Activated CD4-positive, alpha-beta T cell treated with anti-CD3 and anti-CD28 coated beads, Interleukin-2, amount 10 ng/mL, durations not matched to agents 24 days and 14 days (primary cell): ENCODE measurements at regions not wholly inside any gene's neighbourhood (a gene's known extent, or its start where the extent isn't known, plus 50 kb on each side); places are given as distances from the start of the nearest gene placed in this dataset.

Experiments
- DNase-seq: peaks from one replicate; pipeline ENCODE4 v3.0.0; 2022
- H3K27ac Mint-ChIP-seq: one replicate; pipeline ENCODE4 v1.8.0; 2022; ENCODE audit warnings: mild to moderate bottlenecking, mixed read lengths
- H3K27me3 Mint-ChIP-seq: one replicate; pipeline ENCODE4 v1.8.0; 2022; ENCODE audit warnings: mixed read lengths
- H3K36me3 Mint-ChIP-seq: one replicate; pipeline ENCODE4 v1.8.0; 2022; ENCODE audit warnings: low read depth, mild to moderate bottlenecking, mixed read lengths
- H3K4me1 Mint-ChIP-seq: one replicate; pipeline ENCODE4 v1.8.0; 2021; ENCODE audit warnings: mixed read lengths
- H3K4me3 Mint-ChIP-seq: one replicate; pipeline ENCODE4 v1.8.0; 2022; ENCODE audit warnings: mild to moderate bottlenecking, moderate library complexity, mixed read lengths
- H3K9me3 Mint-ChIP-seq: one replicate; pipeline ENCODE4 v1.8.0; 2021; ENCODE audit warnings: mixed read lengths
- intact Hi-C: fragments of 100-400 bp; cut with micrococcal nuclease; formaldehyde crosslinking; loops from one replicate; pipeline ENCODE4 v1.15.1; 2023

DNA sequence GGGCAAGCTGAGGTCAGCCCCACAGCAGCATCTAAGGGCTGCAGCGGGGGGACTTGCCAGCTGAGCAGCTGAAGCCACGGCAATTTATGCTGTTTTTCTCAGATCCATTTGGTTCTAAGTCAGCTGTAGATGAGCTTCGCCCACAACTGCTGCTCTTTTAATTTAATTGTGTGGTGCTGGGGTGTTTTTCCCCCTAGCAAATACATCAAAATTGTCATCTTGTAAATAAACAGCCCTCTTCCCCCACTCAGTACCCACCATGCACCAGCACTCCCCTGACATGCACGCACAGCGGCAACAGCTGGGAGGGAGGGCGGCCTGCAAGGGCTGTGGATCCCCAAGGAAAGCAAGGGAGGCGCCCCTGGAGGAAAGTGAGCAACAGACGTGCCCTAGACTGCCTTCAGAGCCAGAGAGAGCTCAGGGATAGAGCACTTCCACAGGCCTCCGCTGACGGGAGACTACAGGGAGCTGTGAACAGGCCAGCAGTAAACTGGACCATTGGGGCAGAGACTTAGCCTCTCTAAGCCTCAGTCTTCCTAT lies 149.5 kb downstream of the TMEM132E start:
- intact Hi-C loops, result no loop called here
- no peak for DNase-seq
- Mint-ChIP-seq H3K4me1 (no peaks in the 10 kb centered on the region), H3K27me3 (no peaks in the 10 kb centered on the region), H3K9me3 (no peaks in the 10 kb centered on the region), H3K4me3 (no peak overlapping the region), H3K27ac (no peak overlapping the region), H3K36me3 (no peaks in the 10 kb centered on the region)

GRCh38 chr17:34727601-34728000 lies 148.2 kb downstream of the TMEM132E start:
- no peak for DNase-seq
- no peaks in the 10 kb centered on the region for H3K36me3 Mint-ChIP-seq

GRCh38 chr17:34726536-34727384 lies 147.4 kb downstream of the TMEM132E start:
- DNase-seq, result no peak

More at GRCh38 chr17:34727601-34728000, 148.2 kb downstream of the TMEM132E start:
- Mint-ChIP-seq H3K4me3 (no peak overlapping the region), H3K9me3 (no peaks in the 10 kb centered on the region), H3K4me1 (no peaks in the 10 kb centered on the region), H3K27me3 (no peaks in the 10 kb centered on the region), H3K27ac (no peak overlapping the region)
- intact Hi-C loops, result no loop called here

DNA sequence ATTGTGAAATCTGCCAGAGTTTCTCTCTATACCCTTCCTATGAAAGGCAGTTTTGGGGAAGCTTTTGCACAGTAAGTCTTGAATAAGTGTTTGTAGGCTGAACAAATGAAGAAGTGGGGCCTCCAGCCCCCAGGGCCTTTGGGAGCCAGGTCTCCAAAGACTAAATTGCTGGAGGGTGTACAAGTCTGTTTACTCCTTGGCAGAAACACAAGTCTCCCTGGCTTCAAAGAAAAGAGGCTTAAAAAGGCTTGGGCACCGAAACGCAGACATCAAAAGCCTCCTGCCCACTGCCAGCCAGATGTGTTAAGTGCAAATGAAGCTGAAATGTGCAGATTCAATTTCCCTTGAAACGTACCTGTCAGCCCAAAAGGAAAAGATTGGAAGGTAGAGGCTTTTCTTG lies 146.3 kb downstream of the TMEM132E start:
- Mint-ChIP-seq H3K4me3 (no peak overlapping the region), H3K4me1 (no peaks in the 10 kb centered on the region), H3K27me3 (no peaks in the 10 kb centered on the region), H3K27ac (no peak overlapping the region), H3K9me3 (no peaks in the 10 kb centered on the region), H3K36me3 (no peaks in the 10 kb centered on the region)
- intact Hi-C loops, result no loop called here
- DNase-seq, result no peak

More at GRCh38 chr17:34726536-34727384, 147.4 kb downstream of the TMEM132E start:
- Mint-ChIP-seq H3K27me3 (no peaks in the 10 kb centered on the region), H3K4me3 (no peak overlapping the region), H3K9me3 (no peaks in the 10 kb centered on the region), H3K4me1 (no peaks in the 10 kb centered on the region), H3K36me3 (no peaks in the 10 kb centered on the region), H3K27ac (no peak overlapping the region)
- intact Hi-C loops, result no loop called here

- Mint-ChIP-seq H3K27me3 (no peaks in the 10 kb centered on the region), H3K9me3 (no peaks in the 10 kb centered on the region)
These were observed 145.6 kb downstream of the TMEM132E start for GRCh38 chr17:34725008-34725407.

DNA sequence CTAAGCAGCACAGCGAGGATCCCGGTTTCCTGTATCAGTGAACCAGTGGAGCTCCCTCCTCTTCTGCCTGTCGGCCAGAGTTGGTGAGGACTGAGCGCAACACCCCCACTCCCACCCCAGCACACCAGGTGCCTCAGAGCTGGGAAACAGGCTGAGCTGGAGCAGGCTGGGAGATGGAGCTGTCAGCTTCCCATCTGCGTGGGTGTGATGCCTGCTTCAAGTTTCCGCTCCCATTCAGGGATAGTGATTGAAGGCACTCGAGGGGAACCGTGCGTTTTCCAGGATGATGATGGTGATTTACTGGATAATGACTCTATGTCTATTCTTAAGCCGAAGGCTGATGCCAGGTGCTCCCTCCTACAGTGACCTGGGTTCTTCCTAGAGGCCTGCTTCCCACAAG lies 144.5 kb downstream of the TMEM132E start:
- H3K4me3 Mint-ChIP-seq, result no peak overlapping the region
- no peaks in the 10 kb centered on the region for H3K4me1 Mint-ChIP-seq
- H3K9me3 Mint-ChIP-seq, result no peaks in the 10 kb centered on the region
- no peaks in the 10 kb centered on the region for H3K27me3 Mint-ChIP-seq
- intact Hi-C loops, result no loop called here
- DNase-seq, result no peak
- H3K36me3 Mint-ChIP-seq, result no peaks in the 10 kb centered on the region
- no peak overlapping the region for H3K27ac Mint-ChIP-seq

More at GRCh38 chr17:34725008-34725407, 145.6 kb downstream of the TMEM132E start:
- H3K27ac Mint-ChIP-seq, result no peak overlapping the region
- no peaks in the 10 kb centered on the region for H3K4me1 Mint-ChIP-seq
- no peak overlapping the region for H3K4me3 Mint-ChIP-seq
- no peak for DNase-seq
- H3K36me3 Mint-ChIP-seq, result no peaks in the 10 kb centered on the region
- intact Hi-C loops, result no loop called here

GRCh38 chr17:34721326-34721725 lies 141.9 kb downstream of the TMEM132E start:
- DNase-seq, result no peak
- Mint-ChIP-seq H3K9me3 (no peaks in the 10 kb centered on the region), H3K36me3 (no peaks in the 10 kb centered on the region), H3K4me3 (no peak overlapping the region), H3K27ac (no peak overlapping the region), H3K4me1 (no peaks in the 10 kb centered on the region), H3K27me3 (no peaks in the 10 kb centered on the region)
- intact Hi-C loops, result no loop called here

DNA sequence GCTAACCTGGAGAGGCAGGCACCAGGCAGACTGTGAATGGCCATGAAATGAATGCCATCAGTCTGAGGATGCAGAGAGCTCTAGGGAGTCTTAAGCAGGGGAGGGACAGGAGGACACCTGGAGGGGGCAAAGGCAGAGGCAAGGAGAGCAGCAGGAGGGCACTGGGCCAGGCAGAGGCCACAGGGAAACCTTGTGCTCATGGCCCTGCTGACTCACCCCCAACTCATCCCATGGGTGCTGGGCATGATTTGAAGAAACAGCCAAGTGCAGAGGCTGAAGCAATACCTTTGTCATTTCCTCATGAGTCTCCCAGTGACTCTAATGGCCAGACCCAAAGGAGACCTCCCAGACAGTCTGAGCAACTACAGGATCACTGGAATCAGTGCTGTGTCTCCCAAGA lies 141.4 kb downstream of the TMEM132E start:
- DNase-seq, result no peak
- H3K9me3 Mint-ChIP-seq, result no peaks in the 10 kb centered on the region
- H3K4me1 Mint-ChIP-seq, result no peaks in the 10 kb centered on the region
- no peaks in the 10 kb centered on the region for H3K36me3 Mint-ChIP-seq
- H3K4me3 Mint-ChIP-seq, result no peak overlapping the region
- intact Hi-C loops, result no loop called here
- H3K27ac Mint-ChIP-seq, result no peak overlapping the region
- no peaks in the 10 kb centered on the region for H3K27me3 Mint-ChIP-seq

GRCh38 chr17:34719569-34719968 lies 140.2 kb downstream of the TMEM132E start:
- Mint-ChIP-seq H3K27me3 (no peaks in the 10 kb centered on the region), H3K36me3 (no peaks in the 10 kb centered on the region), H3K4me1 (no peaks in the 10 kb centered on the region), H3K9me3 (no peaks in the 10 kb centered on the region), H3K4me3 (no peak overlapping the region), H3K27ac (no peak overlapping the region)
- intact Hi-C loops, result no loop called here
- DNase-seq, result no peak

DNA sequence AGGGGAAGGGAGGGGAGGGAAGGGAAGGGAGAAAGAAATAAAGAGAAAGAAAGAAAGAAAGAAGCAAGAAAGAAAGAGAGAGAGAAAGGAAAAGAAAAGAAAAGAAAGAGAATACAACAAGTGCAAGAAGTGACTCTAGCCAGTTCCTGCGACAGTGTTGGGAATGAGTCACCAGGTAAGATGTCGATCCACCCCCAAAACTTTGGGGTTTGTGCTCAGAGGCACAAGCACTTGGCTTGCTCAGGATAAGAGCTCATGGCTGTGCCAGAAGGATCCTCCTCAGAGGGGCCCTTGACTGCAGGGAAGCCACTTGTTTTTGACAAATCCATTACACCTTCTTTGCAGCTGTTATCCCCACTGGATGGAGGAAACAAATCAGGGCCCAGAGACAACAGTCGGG lies 137.7 kb downstream of the TMEM132E start:
- no peaks in the 10 kb centered on the region for H3K36me3 Mint-ChIP-seq
- H3K27ac Mint-ChIP-seq, result no peak overlapping the region
- no peaks in the 10 kb centered on the region for H3K9me3 Mint-ChIP-seq
- no peaks in the 10 kb centered on the region for H3K27me3 Mint-ChIP-seq
- H3K4me1 Mint-ChIP-seq, result no peaks in the 10 kb centered on the region
- no peak overlapping the region for H3K4me3 Mint-ChIP-seq
- intact Hi-C loops, result no loop called here
- DNase-seq, result no peak

DNA sequence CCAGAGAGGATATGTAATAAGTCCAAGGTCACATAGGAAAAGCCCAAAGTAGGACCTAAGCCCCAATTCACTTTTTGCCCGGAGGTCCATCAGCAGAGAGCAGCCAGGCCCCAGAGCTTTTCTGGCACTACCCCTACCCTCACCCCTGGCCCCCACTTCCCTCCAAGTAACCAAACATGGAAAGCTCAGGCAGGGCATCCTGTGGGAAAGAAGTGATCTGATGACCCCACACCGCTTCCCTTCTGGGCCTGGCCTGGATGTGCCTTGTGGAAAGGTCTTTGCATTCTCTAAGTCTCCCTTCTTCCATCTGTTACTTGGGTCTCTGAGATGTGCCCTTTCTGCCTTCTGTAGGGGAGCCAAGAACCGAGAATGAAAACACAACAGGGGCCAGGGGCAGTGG lies 136.9 kb downstream of the TMEM132E start:
- Mint-ChIP-seq H3K9me3 (no peaks in the 10 kb centered on the region), H3K27me3 (no peaks in the 10 kb centered on the region), H3K27ac (no peak overlapping the region), H3K4me1 (no peaks in the 10 kb centered on the region), H3K4me3 (no peak overlapping the region), H3K36me3 (no peaks in the 10 kb centered on the region)
- no peak for DNase-seq
- intact Hi-C loops, result no loop called here

- no peak overlapping the region for H3K27ac Mint-ChIP-seq
- intact Hi-C loops, result no loop called here
- no peaks in the 10 kb centered on the region for H3K27me3 Mint-ChIP-seq
- H3K4me3 Mint-ChIP-seq, result no peak overlapping the region
- no peaks in the 10 kb centered on the region for H3K4me1 Mint-ChIP-seq
- no peaks in the 10 kb centered on the region for H3K9me3 Mint-ChIP-seq
- H3K36me3 Mint-ChIP-seq, result no peaks in the 10 kb centered on the region
- no peak for DNase-seq
These were observed 136.1 kb downstream of the TMEM132E start for GRCh38 chr17:34715504-34715903.

- Mint-ChIP-seq H3K4me3 (no peak overlapping the region), H3K36me3 (no peaks in the 10 kb centered on the region), H3K9me3 (no peaks in the 10 kb centered on the region), H3K27ac (no peak overlapping the region), H3K27me3 (no peaks in the 10 kb centered on the region), H3K4me1 (no peaks in the 10 kb centered on the region)
- no peak for DNase-seq
- intact Hi-C loops, result no loop called here
These were observed 135.4 kb downstream of the TMEM132E start for GRCh38 chr17:34714475-34715410.

DNA sequence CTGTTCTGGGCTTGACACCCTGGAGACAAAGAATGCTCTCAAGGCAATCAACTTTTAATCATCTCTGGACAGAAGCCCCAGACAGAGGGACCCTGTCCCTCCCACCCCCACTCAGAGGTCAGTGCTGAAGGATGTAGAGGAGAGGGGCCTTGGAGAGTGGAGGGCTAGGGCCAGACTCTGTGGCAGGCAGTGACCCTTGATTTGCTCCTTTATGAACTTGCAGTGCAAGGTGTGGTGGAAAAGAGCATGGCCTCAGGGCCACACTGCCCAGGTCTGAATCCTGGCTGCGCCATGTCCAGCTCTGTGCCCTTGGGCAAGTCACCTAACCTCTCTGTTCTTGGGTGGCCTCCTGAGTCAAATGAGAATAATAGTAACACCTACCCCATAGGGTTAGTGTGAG lies 134.3 kb downstream of the TMEM132E start:
- no peak overlapping the region for H3K4me3 Mint-ChIP-seq
- H3K27me3 Mint-ChIP-seq, result no peaks in the 10 kb centered on the region
- DNase-seq, result no peak
- H3K4me1 Mint-ChIP-seq, result no peaks in the 10 kb centered on the region
- intact Hi-C loops, result no loop called here
- H3K27ac Mint-ChIP-seq, result no peak overlapping the region
- no peaks in the 10 kb centered on the region for H3K36me3 Mint-ChIP-seq
- H3K9me3 Mint-ChIP-seq, result no peaks in the 10 kb centered on the region
